H9 (cell line): ENCODE measurements at regions not wholly inside any gene's neighbourhood (a gene's known extent, or its start where the extent isn't known, plus 50 kb on each side); places are given as distances from the start of the nearest gene placed in this dataset.

Source experiments
- DNase-seq: peaks from one replicate; pipeline ENCODE4 v3.0.0-alpha.2; 2017
- H2AFZ ChIP-seq: one replicate; pipeline ENCODE4 v1.6.1; 2013; ENCODE audit warnings: mild to moderate bottlenecking, low read length, control low read depth, moderate library complexity
- H2AK5ac ChIP-seq: 2 replicates; pipeline ENCODE4 v1.6.1; 2013; ENCODE audit warnings: low read length, control low read depth, mixed read lengths; ENCODE audit not compliant: insufficient read length
- H2BK120ac ChIP-seq: one replicate; pipeline ENCODE4 v1.6.1; 2013; ENCODE audit warnings: low read depth, mild to moderate bottlenecking, low read length, control low read depth, inconsistent platforms; ENCODE audit not compliant: poor library complexity, severe bottlenecking
- H2BK12ac ChIP-seq: 2 replicates; pipeline ENCODE4 v1.6.1; 2013; ENCODE audit warnings: low read length, control low read depth, mixed read lengths, low read depth; ENCODE audit not compliant: insufficient read length
- H2BK15ac ChIP-seq: 2 replicates; pipeline ENCODE4 v1.6.1; 2013; ENCODE audit warnings: low read depth, low read length, control low read depth
- H2BK20ac ChIP-seq: one replicate; pipeline ENCODE4 v1.6.1; 2013; ENCODE audit warnings: low read depth, mild to moderate bottlenecking, low read length, control low read depth, inconsistent platforms; ENCODE audit not compliant: poor library complexity, severe bottlenecking
- H2BK5ac ChIP-seq: 2 replicates; pipeline ENCODE4 v1.6.1; 2013; ENCODE audit warnings: low read length, control low read depth, mixed read lengths; ENCODE audit not compliant: insufficient read length
- H3K14ac ChIP-seq: 2 replicates; pipeline ENCODE4 v1.6.1; 2013; ENCODE audit warnings: low read length, control low read depth; ENCODE audit not compliant: insufficient read depth
- H3K18ac ChIP-seq: 2 replicates; pipeline ENCODE4 v1.6.1; 2013; ENCODE audit warnings: low read depth, mild to moderate bottlenecking, mixed read lengths, low read length, control low read depth; ENCODE audit not compliant: insufficient read length
- H3K23ac ChIP-seq: 2 replicates; pipeline ENCODE4 v1.6.1; 2013; ENCODE audit warnings: low read length, control low read depth, mixed read lengths, low read depth; ENCODE audit not compliant: insufficient read length
- H3K23me2 ChIP-seq: 2 replicates; pipeline ENCODE4 v1.6.1; 2013; ENCODE audit warnings: low read depth, mild to moderate bottlenecking, mixed read lengths, low read length, control low read depth; ENCODE audit not compliant: insufficient read length, poor library complexity, severe bottlenecking
- H3K27ac ChIP-seq: 2 replicates; pipeline ENCODE4 v1.5.1; 2013; ENCODE audit warnings: low read length, control low read depth, mixed read lengths, low read depth; ENCODE audit not compliant: insufficient read length
- H3K27me3 ChIP-seq: 2 replicates; pipeline ENCODE4 v1.6.1; 2013; ENCODE audit warnings: low read length, control low read depth, inconsistent platforms; ENCODE audit not compliant: insufficient read depth
- H3K4ac ChIP-seq: 2 replicates; pipeline ENCODE4 v1.6.1; 2013; ENCODE audit warnings: low read depth, mild to moderate bottlenecking, control low read depth, inconsistent platforms, low read length, moderate library complexity
- H3K4me1 ChIP-seq: 2 replicates; pipeline ENCODE4 v1.6.1; 2013; ENCODE audit warnings: low read length, control low read depth, inconsistent platforms; ENCODE audit not compliant: insufficient read depth
- H3K4me2 ChIP-seq: 2 replicates; pipeline ENCODE4 v1.6.1; 2013; ENCODE audit warnings: low read length, control low read depth, mixed read lengths; ENCODE audit not compliant: insufficient read length, insufficient read depth
- H3K56ac ChIP-seq: 2 replicates; pipeline ENCODE4 v1.6.1; 2013; ENCODE audit warnings: low read depth, mild to moderate bottlenecking, mixed read lengths, low read length, control low read depth; ENCODE audit not compliant: insufficient read length
- H3K79me1 ChIP-seq: 2 replicates; pipeline ENCODE4 v1.6.1; 2013; ENCODE audit warnings: low read depth, mild to moderate bottlenecking, moderate library complexity, low read length, control low read depth, inconsistent platforms; ENCODE audit not compliant: insufficient read depth, poor library complexity, severe bottlenecking
- H3K79me2 ChIP-seq: 2 replicates; pipeline ENCODE4 v1.6.1; 2013; ENCODE audit warnings: low read length, control low read depth, inconsistent platforms; ENCODE audit not compliant: insufficient read depth
- H3K9ac ChIP-seq: 2 replicates; pipeline ENCODE4 v1.6.1; 2013; ENCODE audit warnings: low read length, control low read depth, mixed read lengths; ENCODE audit not compliant: insufficient read length; ENCODE audit errors: extremely low read depth
- H3K9me3 ChIP-seq: one replicate; pipeline ENCODE4 v1.6.1; 2013; ENCODE audit warnings: low read depth, low read length, inconsistent platforms; ENCODE audit not compliant: control insufficient read depth
- H3T11ph ChIP-seq: one replicate; pipeline ENCODE4 v1.6.1; 2013; ENCODE audit warnings: mild to moderate bottlenecking, low read length, control low read depth, inconsistent platforms
- H4K20me1 ChIP-seq: one replicate; pipeline ENCODE4 v1.6.1; 2013; ENCODE audit not compliant: control insufficient read depth, insufficient read length, insufficient read depth
- H4K5ac ChIP-seq: 2 replicates; pipeline ENCODE4 v1.6.1; 2013; ENCODE audit warnings: low read depth, mild to moderate bottlenecking, mixed read lengths, low read length, control low read depth; ENCODE audit not compliant: insufficient read length
- H4K8ac ChIP-seq: replicated peaks from 2 replicates; pipeline ENCODE4 v1.6.1; 2013; ENCODE audit warnings: low read length, control low read depth, mixed read lengths, low read depth; ENCODE audit not compliant: insufficient read length
- H4K91ac ChIP-seq: 2 replicates; pipeline ENCODE4 v1.6.1; 2013; ENCODE audit warnings: low read depth, mild to moderate bottlenecking, moderate library complexity, mixed read lengths, low read length, control low read depth; ENCODE audit not compliant: insufficient read length
- H3K27ac Mint-ChIP-seq, 3 experiments: 2 replicates in 2 of 3; 3 replicates in 1 of 3; pipeline ENCODE4 v1.8.0; 2020 to 2021; ENCODE audit warnings: mixed read lengths in 3 of 3, mild to moderate bottlenecking in 1 of 3, moderate library complexity in 1 of 3
- H3K27me3 Mint-ChIP-seq: 2 replicates; pipeline ENCODE4 v1.8.0; 2021; ENCODE audit warnings: low read depth, mild to moderate bottlenecking, moderate library complexity, mixed read lengths
- H3K36me3 Mint-ChIP-seq, 3 experiments: 2 replicates in 2 of 3; 3 replicates in 1 of 3; pipeline ENCODE4 v1.8.0; 2020 to 2021; ENCODE audit warnings: low read depth in 3 of 3, mixed read lengths in 3 of 3; ENCODE audit not compliant: insufficient read depth in 1 of 3
- H3K4me1 Mint-ChIP-seq, 2 experiments: 2 replicates each; pipeline ENCODE4 v1.8.0; 2020; ENCODE audit warnings: mixed read lengths in 2 of 2
- H3K4me3 Mint-ChIP-seq, 2 experiments: 2 replicates in 1 of 2; 3 replicates in 1 of 2; pipeline ENCODE4 v1.8.0; 2020 to 2021; ENCODE audit warnings: mild to moderate bottlenecking in 2 of 2, mixed read lengths in 2 of 2, moderate library complexity in 1 of 2
- H3K9me3 Mint-ChIP-seq, 2 experiments: 2 replicates in 1 of 2; 3 replicates in 1 of 2; pipeline ENCODE4 v1.8.0; 2020; ENCODE audit warnings: mild to moderate bottlenecking in 2 of 2, mixed read lengths in 2 of 2, moderate library complexity in 1 of 2
- WGBS: extraction: QIAGEN DNeasy Blood & Tissue Kit; methylation state at CpG from one replicate; pipeline ENCODE4 v1.1.7; 2013; ENCODE audit warnings: missing lambda C conversion rate, low lambda C conversion rate, mixed read lengths; ENCODE audit not compliant: insufficient read length; ENCODE audit errors: extremely low coverage; 5-methylcytosine and 5-hydroxymethylcytosine counted together
- TF ChIP-seq, protein P1 (sequence below): fragments of 200-600 bp; sonication (generic); conservative IDR thresholded peaks from 3 replicates; pipeline ENCODE4 v1.8.0; 2021; ENCODE audit warnings: antibody characterized with exemption, mild to moderate bottlenecking

- H3K23me2 ChIP-seq: no peaks in the 10 kb centered on the region
- no peak overlapping the region for H3K18ac ChIP-seq
- no peak overlapping the region for H3K4me3 Mint-ChIP-seq
- no peaks in the 10 kb centered on the region for H3K4me1 Mint-ChIP-seq
- H3K14ac ChIP-seq: no peak overlapping the region
- H4K8ac ChIP-seq: no peak overlapping the region
- no peak overlapping the region for H2BK20ac ChIP-seq
- no peak overlapping the region for H3K27ac ChIP-seq
- peaks cover 12 to 41% of the 10 kb centered on the region in 2 experiments; a peak in 4 of 5 replicates for H3K9me3 Mint-ChIP-seq
- peaks cover 11% of the 10 kb centered on the region for H3K9me3 ChIP-seq
- H3K27me3 Mint-ChIP-seq: no peaks in the 10 kb centered on the region
- H2BK120ac ChIP-seq: no peak overlapping the region
- no peaks in the 10 kb centered on the region for H3K4me1 ChIP-seq
- H3K36me3 Mint-ChIP-seq: no peaks in the 10 kb centered on the region; a peak in 2 of 7 replicates
- H4K20me1 ChIP-seq: no peaks in the 10 kb centered on the region
- H3K23ac ChIP-seq: no peak overlapping the region
- DNase-seq: no peak
- H2BK12ac ChIP-seq: no peak overlapping the region
- no peak overlapping the region for H3K4me2 ChIP-seq
- no peaks in the 10 kb centered on the region for H3K79me1 ChIP-seq
- TF ChIP-seq, protein P1, sequence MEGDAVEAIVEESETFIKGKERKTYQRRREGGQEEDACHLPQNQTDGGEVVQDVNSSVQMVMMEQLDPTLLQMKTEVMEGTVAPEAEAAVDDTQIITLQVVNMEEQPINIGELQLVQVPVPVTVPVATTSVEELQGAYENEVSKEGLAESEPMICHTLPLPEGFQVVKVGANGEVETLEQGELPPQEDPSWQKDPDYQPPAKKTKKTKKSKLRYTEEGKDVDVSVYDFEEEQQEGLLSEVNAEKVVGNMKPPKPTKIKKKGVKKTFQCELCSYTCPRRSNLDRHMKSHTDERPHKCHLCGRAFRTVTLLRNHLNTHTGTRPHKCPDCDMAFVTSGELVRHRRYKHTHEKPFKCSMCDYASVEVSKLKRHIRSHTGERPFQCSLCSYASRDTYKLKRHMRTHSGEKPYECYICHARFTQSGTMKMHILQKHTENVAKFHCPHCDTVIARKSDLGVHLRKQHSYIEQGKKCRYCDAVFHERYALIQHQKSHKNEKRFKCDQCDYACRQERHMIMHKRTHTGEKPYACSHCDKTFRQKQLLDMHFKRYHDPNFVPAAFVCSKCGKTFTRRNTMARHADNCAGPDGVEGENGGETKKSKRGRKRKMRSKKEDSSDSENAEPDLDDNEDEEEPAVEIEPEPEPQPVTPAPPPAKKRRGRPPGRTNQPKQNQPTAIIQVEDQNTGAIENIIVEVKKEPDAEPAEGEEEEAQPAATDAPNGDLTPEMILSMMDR: no peak
- H3K27ac Mint-ChIP-seq: no peak overlapping the region
- no peak overlapping the region for H3K9ac ChIP-seq
- H3K79me2 ChIP-seq: no peaks in the 10 kb centered on the region
- no peak overlapping the region for H4K91ac ChIP-seq
- H2BK5ac ChIP-seq: no peak overlapping the region
- no peak overlapping the region for H2AFZ ChIP-seq
- WGBS: no CpG with 5 or more reads among the region's 7 CpGs
- no peak overlapping the region for H4K5ac ChIP-seq
- no peaks in the 10 kb centered on the region for H3K27me3 ChIP-seq
- no peak overlapping the region for H2BK15ac ChIP-seq
- no peak overlapping the region for H3K56ac ChIP-seq
- H3T11ph ChIP-seq: no peak overlapping the region
- H2AK5ac ChIP-seq: no peak overlapping the region
- no peak overlapping the region for H3K4ac ChIP-seq
These were observed 395.8 kb upstream of the DMD start for GRCh38 chrX:33607042-33607595.
